HepG2 (cell line): ENCODE measurements at regions not wholly inside any gene's neighbourhood (a gene's known extent, or its start where the extent isn't known, plus 50 kb on each side); places are given as distances from the start of the nearest gene placed in this dataset.

ENCODE experiments used
- AHR ChIP-seq: IDR thresholded peaks from 2 replicates; pipeline ENCODE4 v1.6.1; 2018; ENCODE audit warnings: missing genetic modification reagents, missing compliant biosample characterization
- AKAP8 ChIP-seq: sonication (generic); formaldehyde crosslinking; IDR thresholded peaks from 2 replicates; pipeline ENCODE4 v1.5.1; 2020; ENCODE audit warnings: mild to moderate bottlenecking, missing genetic modification reagents
- ELF1 ChIP-seq: sonication (generic); formaldehyde crosslinking; IDR thresholded peaks from 2 replicates; pipeline ENCODE4 v1.4.0; 2020; ENCODE audit warnings: missing genetic modification reagents
- GTF3A ChIP-seq: sonication (generic); formaldehyde crosslinking; conservative IDR thresholded peaks from 2 replicates; pipeline ENCODE4 v1.4.0; 2020; ENCODE audit warnings: mild to moderate bottlenecking, missing genetic modification reagents
- JDP2 ChIP-seq: sonication (generic); formaldehyde crosslinking; IDR thresholded peaks from 2 replicates; pipeline ENCODE4 v1.8.1; 2022; ENCODE audit warnings: missing genetic modification reagents, borderline replicate concordance
- KAT8 ChIP-seq: IDR thresholded peaks from 2 replicates; pipeline ENCODE4 v1.6.1; 2016; ENCODE audit warnings: missing genetic modification reagents, missing compliant biosample characterization
- KLF16 ChIP-seq, 2 experiments: sonication (generic) in 1 of 2; formaldehyde crosslinking in 1 of 2; IDR thresholded peaks; 2 replicates each; pipeline versions ENCODE4 v1.6.1 to v1.8.0; 2016 to 2023; ENCODE audit warnings: missing genetic modification reagents in 2 of 2, missing compliant biosample characterization in 1 of 2
- KMT2B ChIP-seq: IDR thresholded peaks from 2 replicates; pipeline ENCODE4 v1.6.1; 2016; ENCODE audit warnings: missing genetic modification reagents, missing compliant biosample characterization
- MAFF ChIP-seq: IDR thresholded peaks from 2 replicates; pipeline ENCODE4 v1.6.1; 2011; ENCODE audit warnings: low read depth, low read length, improper control_type of control experiment
- MATR3 ChIP-seq: sonication (generic); formaldehyde crosslinking; IDR thresholded peaks from 2 replicates; pipeline ENCODE4 v1.4.0; 2020; ENCODE audit warnings: missing genetic modification reagents
- MZF1 ChIP-seq: sonication (generic); formaldehyde crosslinking; IDR thresholded peaks from 2 replicates; pipeline ENCODE4 v1.8.1; 2023; ENCODE audit warnings: mild to moderate bottlenecking, missing genetic modification reagents, borderline replicate concordance
- PAWR ChIP-seq: sonication (generic); formaldehyde crosslinking; IDR thresholded peaks from 2 replicates; pipeline ENCODE4 v1.4.0; 2020; ENCODE audit warnings: missing genetic modification reagents, mild to moderate bottlenecking, borderline replicate concordance
- PHF21A ChIP-seq: sonication (generic); formaldehyde crosslinking; IDR thresholded peaks from 2 replicates; pipeline ENCODE4 v1.5.0; 2020; ENCODE audit warnings: mild to moderate bottlenecking, missing genetic modification reagents
- RAD51 ChIP-seq: fragments of 450-650 bp; IDR thresholded peaks from 2 replicates; pipeline ENCODE4 v1.6.1; 2016; ENCODE audit warnings: borderline replicate concordance
- TBL1XR1 ChIP-seq: fragments of 150-350 bp; IDR thresholded peaks from 2 replicates; pipeline ENCODE4 v1.6.1; 2014; ENCODE audit warnings: borderline replicate concordance, low read length; ENCODE audit not compliant: partially characterized antibody
- TBX2 ChIP-seq: sonication (generic); formaldehyde crosslinking; IDR thresholded peaks from 2 replicates; pipeline ENCODE4 v1.5.0; 2020; ENCODE audit warnings: missing genetic modification reagents, mild to moderate bottlenecking, borderline replicate concordance
- YEATS4 ChIP-seq: sonication (generic); formaldehyde crosslinking; IDR thresholded peaks from 2 replicates; pipeline ENCODE4 v1.4.0; 2020; ENCODE audit warnings: missing genetic modification reagents, borderline replicate concordance
- ZKSCAN1 ChIP-seq: fragments of 150-350 bp; IDR thresholded peaks from 2 replicates; pipeline ENCODE4 v1.6.1; 2014; ENCODE audit warnings: low read length
- ZNF432 ChIP-seq: sonication (generic); formaldehyde crosslinking; IDR thresholded peaks from 2 replicates; pipeline ENCODE4 v1.5.0; 2020; ENCODE audit warnings: missing genetic modification reagents, mild to moderate bottlenecking, borderline replicate concordance
- ZNF670 ChIP-seq: sonication (generic); formaldehyde crosslinking; IDR thresholded peaks from 2 replicates; pipeline ENCODE4 v1.8.0; 2022; ENCODE audit warnings: mild to moderate bottlenecking, missing genetic modification reagents, borderline replicate concordance
- ZNF746 ChIP-seq: sonication (generic); formaldehyde crosslinking; IDR thresholded peaks from 2 replicates; pipeline ENCODE4 v1.8.0; 2022; ENCODE audit warnings: mild to moderate bottlenecking, missing genetic modification reagents
- ZNF749 ChIP-seq: sonication (generic); formaldehyde crosslinking; IDR thresholded peaks from 2 replicates; pipeline ENCODE4 v1.8.0; 2022; ENCODE audit warnings: mild to moderate bottlenecking, missing genetic modification reagents, moderate library complexity, borderline replicate concordance
- ZNF841 ChIP-seq: sonication (generic); formaldehyde crosslinking; IDR thresholded peaks from 2 replicates; pipeline ENCODE4 v1.8.1; 2023; ENCODE audit warnings: missing genetic modification reagents, borderline replicate concordance
- ZSCAN31 ChIP-seq: sonication (generic); formaldehyde crosslinking; IDR thresholded peaks from 2 replicates; pipeline ENCODE4 v1.5.0; 2020; ENCODE audit warnings: low read depth, mild to moderate bottlenecking, missing genetic modification reagents
- TF ChIP-seq, protein P1 (sequence below): sonication (generic); formaldehyde crosslinking; IDR thresholded peaks from 2 replicates; pipeline ENCODE4 v1.4.0; 2020; ENCODE audit warnings: mild to moderate bottlenecking, missing genetic modification reagents, borderline replicate concordance
- TF ChIP-seq, protein P2 (sequence below), 2 experiments: IDR thresholded peaks; 2 replicates each; pipeline ENCODE4 v1.6.1; 2011 to 2012; ENCODE audit warnings: low read length in 2 of 2, borderline replicate concordance in 1 of 2, low read depth in 1 of 2, mild to moderate bottlenecking in 1 of 2, moderate library complexity in 1 of 2

- no peak for TF ChIP-seq PAWR (CRISPR knock-in tag)
- TF ChIP-seq MZF1 (CRISPR knock-in tag) = no peak
- no peak for TF ChIP-seq AKAP8 (CRISPR knock-in tag)
- TF ChIP-seq AHR (CRISPR knock-in tag) = no peak
- peak; percentile 99 for TF ChIP-seq TBL1XR1
- 0 out of 2 replicates have a peak, but pooled peaks have one; percentile 41 for TF ChIP-seq ZNF841 (CRISPR knock-in tag)
- no peak for TF ChIP-seq ZNF746 (CRISPR knock-in tag)
- TF ChIP-seq ZSCAN31 (CRISPR knock-in tag) = no peak
- TF ChIP-seq KAT8 = peak; percentile 74
- TF ChIP-seq ZNF432 = no peak
- peak; percentile 57; the same call in 1 of the 2 replicates for TF ChIP-seq ZNF670 (CRISPR knock-in tag)
- TF ChIP-seq JDP2 (CRISPR knock-in tag) = no peak
- TF ChIP-seq, protein P1, sequence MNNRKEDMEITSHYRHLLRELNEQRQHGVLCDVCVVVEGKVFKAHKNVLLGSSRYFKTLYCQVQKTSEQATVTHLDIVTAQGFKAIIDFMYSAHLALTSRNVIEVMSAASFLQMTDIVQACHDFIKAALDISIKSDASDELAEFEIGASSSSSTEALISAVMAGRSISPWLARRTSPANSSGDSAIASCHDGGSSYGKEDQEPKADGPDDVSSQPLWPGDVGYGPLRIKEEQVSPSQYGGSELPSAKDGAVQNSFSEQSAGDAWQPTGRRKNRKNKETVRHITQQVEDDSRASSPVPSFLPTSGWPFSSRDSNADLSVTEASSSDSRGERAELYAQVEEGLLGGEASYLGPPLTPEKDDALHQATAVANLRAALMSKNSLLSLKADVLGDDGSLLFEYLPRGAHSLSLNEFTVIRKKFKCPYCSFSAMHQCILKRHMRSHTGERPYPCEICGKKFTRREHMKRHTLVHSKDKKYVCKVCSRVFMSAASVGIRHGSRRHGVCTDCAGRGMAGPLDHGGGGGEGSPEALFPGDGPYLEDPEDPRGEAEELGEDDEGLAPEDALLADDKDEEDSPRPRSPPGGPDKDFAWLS (CRISPR knock-in tag) = no peak
- TF ChIP-seq TBX2 = peak; percentile 47; the same call in 1 of the 2 replicates
- 0 out of 2 replicates have a peak, but pooled peaks have one; percentile 51 for TF ChIP-seq YEATS4
- no peak for TF ChIP-seq ZKSCAN1
- peak; percentile 62 for TF ChIP-seq ELF1
- TF ChIP-seq MATR3 = no peak
- peak; percentile 66 for TF ChIP-seq PHF21A (CRISPR knock-in tag)
- TF ChIP-seq RAD51 = no peak
- peak; percentile 47 for TF ChIP-seq MAFF
- no peak for TF ChIP-seq GTF3A (CRISPR knock-in tag)
- TF ChIP-seq KLF16 (CRISPR knock-in tag; IDR thresholded peaks at IDR 0.05) = peak in 1 of 2 experiments; percentile 98; a peak in 2 of 4 replicates
- TF ChIP-seq, protein P2, sequence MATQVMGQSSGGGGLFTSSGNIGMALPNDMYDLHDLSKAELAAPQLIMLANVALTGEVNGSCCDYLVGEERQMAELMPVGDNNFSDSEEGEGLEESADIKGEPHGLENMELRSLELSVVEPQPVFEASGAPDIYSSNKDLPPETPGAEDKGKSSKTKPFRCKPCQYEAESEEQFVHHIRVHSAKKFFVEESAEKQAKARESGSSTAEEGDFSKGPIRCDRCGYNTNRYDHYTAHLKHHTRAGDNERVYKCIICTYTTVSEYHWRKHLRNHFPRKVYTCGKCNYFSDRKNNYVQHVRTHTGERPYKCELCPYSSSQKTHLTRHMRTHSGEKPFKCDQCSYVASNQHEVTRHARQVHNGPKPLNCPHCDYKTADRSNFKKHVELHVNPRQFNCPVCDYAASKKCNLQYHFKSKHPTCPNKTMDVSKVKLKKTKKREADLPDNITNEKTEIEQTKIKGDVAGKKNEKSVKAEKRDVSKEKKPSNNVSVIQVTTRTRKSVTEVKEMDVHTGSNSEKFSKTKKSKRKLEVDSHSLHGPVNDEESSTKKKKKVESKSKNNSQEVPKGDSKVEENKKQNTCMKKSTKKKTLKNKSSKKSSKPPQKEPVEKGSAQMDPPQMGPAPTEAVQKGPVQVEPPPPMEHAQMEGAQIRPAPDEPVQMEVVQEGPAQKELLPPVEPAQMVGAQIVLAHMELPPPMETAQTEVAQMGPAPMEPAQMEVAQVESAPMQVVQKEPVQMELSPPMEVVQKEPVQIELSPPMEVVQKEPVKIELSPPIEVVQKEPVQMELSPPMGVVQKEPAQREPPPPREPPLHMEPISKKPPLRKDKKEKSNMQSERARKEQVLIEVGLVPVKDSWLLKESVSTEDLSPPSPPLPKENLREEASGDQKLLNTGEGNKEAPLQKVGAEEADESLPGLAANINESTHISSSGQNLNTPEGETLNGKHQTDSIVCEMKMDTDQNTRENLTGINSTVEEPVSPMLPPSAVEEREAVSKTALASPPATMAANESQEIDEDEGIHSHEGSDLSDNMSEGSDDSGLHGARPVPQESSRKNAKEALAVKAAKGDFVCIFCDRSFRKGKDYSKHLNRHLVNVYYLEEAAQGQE (IDR thresholded peaks at IDR 0.05; ENCODE audit: borderline replicate concordance in 1 of 2, low read depth in 1 of 2, low read length in 2 of 2) = 0 out of 4 replicates have a peak, but pooled peaks of 1 of the 2 experiments have one; percentile 42
- TF ChIP-seq ZNF749 (CRISPR knock-in tag) = no peak
- peak; percentile 37; the same call in 1 of the 2 replicates for TF ChIP-seq KMT2B (CRISPR knock-in tag)
Observed at GRCh38 chr2:12456293-12457106, 260.2 kb upstream of the TRIB2 start (continued).
